ENCODE measurements at regions not wholly inside any gene's neighbourhood (a gene's known extent, or its start where the extent isn't known, plus 50 kb on each side); places are given as distances from the start of the nearest gene placed in this dataset.

DNA sequence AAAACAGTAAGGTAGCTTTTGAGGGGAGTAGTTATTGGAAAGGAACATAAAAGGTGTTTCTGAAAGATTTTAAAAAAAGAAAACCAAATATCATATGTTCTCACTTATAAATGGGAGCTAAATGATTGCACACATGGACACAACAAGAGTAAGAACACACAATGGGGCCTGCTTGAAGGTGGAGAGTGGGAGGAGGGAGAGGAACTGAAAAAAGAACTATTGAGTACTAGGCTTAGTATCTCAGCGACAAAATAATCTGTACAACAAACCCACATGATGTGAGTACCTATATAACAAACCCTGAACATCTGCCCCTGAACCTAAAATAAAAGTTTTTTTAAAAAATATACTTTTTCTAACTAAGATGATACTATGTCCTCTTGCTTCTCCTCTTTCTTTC lies 138.3 kb downstream of the CGGBP1 start:
- Histone ChIP-seq H3K79me1 (ENCODE audit: low read depth, low read length) (no peaks in the 10 kb centered on the region), H3K9ac (ENCODE audit: low read depth, low read length, poor library complexity) (no peak overlapping the region), H3K27ac (replicated peaks; ENCODE audit: low read length) (no peak overlapping the region), H2BK5ac (ENCODE audit: low read length) (no peak overlapping the region), H3K4me1 (ENCODE audit: control insufficient read depth in 2 of 2, insufficient read depth in 1 of 2, low read depth in 1 of 2, low read length in 2 of 2) (no peaks in the 10 kb centered on the region), H2AK5ac (ENCODE audit: low read depth, low read length) (no peak overlapping the region), H4K8ac (ENCODE audit: low read depth, low read length) (no peak overlapping the region), H3K4me2 (ENCODE audit: insufficient read depth, low read length, poor library complexity, severe bottlenecking) (no peak overlapping the region), H3K4me3 (ENCODE audit: low read length in 2 of 2) (no peak overlapping the region), H2BK120ac (ENCODE audit: low read depth, low read length) (no peak overlapping the region), H3K4ac (ENCODE audit: low read length) (no peak overlapping the region), H3K27me3 (ENCODE audit: control insufficient read depth in 3 of 3, insufficient read depth in 3 of 3, low read depth in 1 of 3, low read length in 3 of 3) (no peaks in the 10 kb centered on the region), H4K91ac (ENCODE audit: low read depth, low read length, poor library complexity) (no peak overlapping the region), H2BK15ac (ENCODE audit: low read length) (no peak overlapping the region), H3K9me3 (replicated peaks in 1 of 2; ENCODE audit: control insufficient read depth in 2 of 2, insufficient read depth in 1 of 2, low read depth in 1 of 2, low read length in 2 of 2) (peaks cover 0 to 6% of the 10 kb centered on the region in 2 donors), H3K18ac (ENCODE audit: low read length) (no peak overlapping the region), H2AFZ (ENCODE audit: low read length) (no peak overlapping the region), H3K14ac (ENCODE audit: low read length) (no peak overlapping the region), H3K36me3 (replicated peaks in 1 of 2; ENCODE audit: control insufficient read depth in 2 of 2, insufficient read depth in 2 of 2, low read length in 2 of 2) (no peaks in the 10 kb centered on the region), H2BK12ac (ENCODE audit: low read length) (no peak overlapping the region), H3K23ac (ENCODE audit: low read depth, low read length, poor library complexity) (no peak overlapping the region)
- DNase-seq (ENCODE audit: low spot score) = no peak
- no CpG with 5 or more reads among the region's 1 CpG for WGBS, 2 donors (ENCODE audit: extremely low coverage in 2 of 2, insufficient read length in 2 of 2, insufficient replicate concordance in 1 of 2)

DNA sequence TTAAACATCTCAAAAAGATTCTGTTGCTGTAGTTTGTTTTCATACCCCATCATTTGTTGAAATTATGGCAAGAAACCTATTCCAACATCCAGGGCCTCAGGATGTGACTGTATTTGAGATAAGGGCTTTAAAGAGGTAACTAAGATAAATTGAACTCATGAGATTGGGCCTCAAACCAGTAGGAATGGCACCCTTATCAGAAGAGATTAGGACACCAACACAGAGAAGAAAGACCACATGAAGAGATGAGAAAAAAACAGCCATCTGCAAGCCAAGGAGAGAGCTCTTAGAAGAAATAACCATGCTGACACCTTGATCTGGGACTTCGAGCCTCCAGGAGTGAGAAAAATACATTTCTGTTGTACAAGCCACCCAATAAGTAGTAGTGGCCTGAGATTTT lies 157.7 kb downstream of the CGGBP1 start:
- Histone ChIP-seq H2BK5ac (ENCODE audit: low read length) (no peak overlapping the region), H3K79me1 (ENCODE audit: low read depth, low read length) (no peaks in the 10 kb centered on the region), H3K18ac (ENCODE audit: low read length) (no peak overlapping the region), H3K23ac (ENCODE audit: low read depth, low read length, poor library complexity) (no peak overlapping the region), H3K14ac (ENCODE audit: low read length) (no peak overlapping the region), H3K36me3 (replicated peaks in 1 of 2; ENCODE audit: control insufficient read depth in 2 of 2, insufficient read depth in 2 of 2, low read length in 2 of 2) (no peaks in the 10 kb centered on the region), H4K8ac (ENCODE audit: low read depth, low read length) (no peak overlapping the region), H3K4me1 (ENCODE audit: control insufficient read depth in 2 of 2, insufficient read depth in 1 of 2, low read depth in 1 of 2, low read length in 2 of 2) (no peaks in the 10 kb centered on the region), H2AFZ (ENCODE audit: low read length) (no peak overlapping the region), H3K9me3 (replicated peaks in 1 of 2; ENCODE audit: control insufficient read depth in 2 of 2, insufficient read depth in 1 of 2, low read depth in 1 of 2, low read length in 2 of 2) (no peaks in the 10 kb centered on the region), H3K27me3 (ENCODE audit: control insufficient read depth in 3 of 3, insufficient read depth in 3 of 3, low read depth in 1 of 3, low read length in 3 of 3) (no peaks in the 10 kb centered on the region), H2BK15ac (ENCODE audit: low read length) (no peak overlapping the region), H2BK12ac (ENCODE audit: low read length) (no peak overlapping the region), H3K4me2 (ENCODE audit: insufficient read depth, low read length, poor library complexity, severe bottlenecking) (no peak overlapping the region), H3K4ac (ENCODE audit: low read length) (no peak overlapping the region), H2AK5ac (ENCODE audit: low read depth, low read length) (no peak overlapping the region), H3K27ac (replicated peaks; ENCODE audit: low read length) (no peak overlapping the region), H2BK120ac (ENCODE audit: low read depth, low read length) (no peak overlapping the region), H4K91ac (ENCODE audit: low read depth, low read length, poor library complexity) (no peak overlapping the region), H3K4me3 (ENCODE audit: low read length in 2 of 2) (no peak overlapping the region), H3K9ac (ENCODE audit: low read depth, low read length, poor library complexity) (no peak overlapping the region)
- WGBS, 2 donors (ENCODE audit: extremely low coverage in 2 of 2, insufficient read length in 2 of 2, insufficient replicate concordance in 1 of 2) = no CpG with 5 or more reads among the region's 1 CpG
- no peak for DNase-seq (ENCODE audit: low spot score)

DNA sequence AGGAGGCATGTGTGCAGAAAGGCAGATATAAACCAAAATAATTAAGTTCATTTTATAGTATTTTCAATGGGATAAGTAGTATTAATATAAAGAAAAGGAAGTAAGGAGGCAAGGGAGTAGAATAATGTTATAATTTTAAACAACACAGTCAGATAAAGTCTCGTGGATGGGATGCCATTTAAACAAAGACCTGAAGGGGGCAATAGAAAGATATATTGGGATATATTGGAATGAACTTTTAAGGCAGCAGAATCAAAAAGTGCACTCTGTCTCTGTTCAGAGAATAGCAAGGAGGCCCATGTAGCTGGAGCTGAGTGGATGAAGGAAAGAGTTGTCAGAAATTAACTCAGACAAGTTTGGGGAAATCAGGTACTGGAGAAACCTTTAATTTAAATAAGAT lies 158.7 kb downstream of the CGGBP1 start:
- Histone ChIP-seq H3K9ac (ENCODE audit: low read depth, low read length, poor library complexity) (no peak overlapping the region), H3K14ac (ENCODE audit: low read length) (no peak overlapping the region), H3K4me2 (ENCODE audit: insufficient read depth, low read length, poor library complexity, severe bottlenecking) (no peak overlapping the region), H2BK5ac (ENCODE audit: low read length) (no peak overlapping the region), H2BK15ac (ENCODE audit: low read length) (no peak overlapping the region), H3K9me3 (replicated peaks in 1 of 2; ENCODE audit: control insufficient read depth in 2 of 2, insufficient read depth in 1 of 2, low read depth in 1 of 2, low read length in 2 of 2) (no peaks in the 10 kb centered on the region), H3K4ac (ENCODE audit: low read length) (no peak overlapping the region), H2AFZ (ENCODE audit: low read length) (no peak overlapping the region), H3K79me1 (ENCODE audit: low read depth, low read length) (no peaks in the 10 kb centered on the region), H2BK12ac (ENCODE audit: low read length) (no peak overlapping the region), H2AK5ac (ENCODE audit: low read depth, low read length) (no peak overlapping the region), H3K4me3 (ENCODE audit: low read length in 2 of 2) (no peak overlapping the region), H3K18ac (ENCODE audit: low read length) (no peak overlapping the region), H3K27ac (replicated peaks; ENCODE audit: low read length) (no peak overlapping the region), H4K8ac (ENCODE audit: low read depth, low read length) (no peak overlapping the region), H3K27me3 (ENCODE audit: control insufficient read depth in 3 of 3, insufficient read depth in 3 of 3, low read depth in 1 of 3, low read length in 3 of 3) (no peaks in the 10 kb centered on the region), H3K4me1 (ENCODE audit: control insufficient read depth in 2 of 2, insufficient read depth in 1 of 2, low read depth in 1 of 2, low read length in 2 of 2) (no peaks in the 10 kb centered on the region), H3K23ac (ENCODE audit: low read depth, low read length, poor library complexity) (no peak overlapping the region), H3K36me3 (replicated peaks in 1 of 2; ENCODE audit: control insufficient read depth in 2 of 2, insufficient read depth in 2 of 2, low read length in 2 of 2) (no peaks in the 10 kb centered on the region), H2BK120ac (ENCODE audit: low read depth, low read length) (no peak overlapping the region), H4K91ac (ENCODE audit: low read depth, low read length, poor library complexity) (no peak overlapping the region)
- no CpG with 5 or more reads among the region's 1 CpG for WGBS, 2 donors (ENCODE audit: extremely low coverage in 2 of 2, insufficient read length in 2 of 2, insufficient replicate concordance in 1 of 2)
- no peak for DNase-seq (ENCODE audit: low spot score)

DNA sequence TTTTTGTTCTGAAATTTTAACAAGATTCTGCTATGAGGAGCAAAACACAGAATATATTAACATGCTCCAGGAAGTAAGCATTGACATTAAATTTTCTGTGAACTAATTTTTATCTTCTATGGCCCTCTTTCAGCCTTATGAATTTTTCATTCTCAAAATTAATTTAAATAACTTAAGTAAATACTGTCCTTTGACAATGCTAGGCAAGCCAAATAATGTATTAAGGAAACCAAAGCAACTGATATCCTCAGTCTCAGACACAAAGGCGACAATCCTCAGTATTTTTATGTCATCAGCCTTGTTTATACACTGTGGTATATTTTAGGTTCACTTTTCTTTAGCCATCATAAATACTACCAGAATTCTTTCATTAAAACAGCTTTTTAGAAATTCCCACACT lies 159.8 kb downstream of the CGGBP1 start:
- Histone ChIP-seq H2BK15ac (ENCODE audit: low read length) (no peak overlapping the region), H3K79me1 (ENCODE audit: low read depth, low read length) (no peaks in the 10 kb centered on the region), H3K27ac (replicated peaks; ENCODE audit: low read length) (no peak overlapping the region), H3K4ac (ENCODE audit: low read length) (no peak overlapping the region), H3K4me1 (ENCODE audit: control insufficient read depth in 2 of 2, insufficient read depth in 1 of 2, low read depth in 1 of 2, low read length in 2 of 2) (no peaks in the 10 kb centered on the region), H3K23ac (ENCODE audit: low read depth, low read length, poor library complexity) (no peak overlapping the region), H4K91ac (ENCODE audit: low read depth, low read length, poor library complexity) (no peak overlapping the region), H2AK5ac (ENCODE audit: low read depth, low read length) (no peak overlapping the region), H3K9me3 (replicated peaks in 1 of 2; ENCODE audit: control insufficient read depth in 2 of 2, insufficient read depth in 1 of 2, low read depth in 1 of 2, low read length in 2 of 2) (no peaks in the 10 kb centered on the region), H3K4me3 (ENCODE audit: low read length in 2 of 2) (no peak overlapping the region), H2BK5ac (ENCODE audit: low read length) (no peak overlapping the region), H3K4me2 (ENCODE audit: insufficient read depth, low read length, poor library complexity, severe bottlenecking) (no peak overlapping the region), H4K8ac (ENCODE audit: low read depth, low read length) (no peak overlapping the region), H2BK120ac (ENCODE audit: low read depth, low read length) (no peak overlapping the region), H2BK12ac (ENCODE audit: low read length) (no peak overlapping the region), H3K27me3 (ENCODE audit: control insufficient read depth in 3 of 3, insufficient read depth in 3 of 3, low read depth in 1 of 3, low read length in 3 of 3) (no peaks in the 10 kb centered on the region), H2AFZ (ENCODE audit: low read length) (no peak overlapping the region), H3K18ac (ENCODE audit: low read length) (no peak overlapping the region), H3K36me3 (replicated peaks in 1 of 2; ENCODE audit: control insufficient read depth in 2 of 2, insufficient read depth in 2 of 2, low read length in 2 of 2) (no peaks in the 10 kb centered on the region), H3K9ac (ENCODE audit: low read depth, low read length, poor library complexity) (no peak overlapping the region), H3K14ac (ENCODE audit: low read length) (no peak overlapping the region)
- no peak for DNase-seq (ENCODE audit: low spot score)
- WGBS, 2 donors (ENCODE audit: extremely low coverage in 2 of 2, insufficient read length in 2 of 2, insufficient replicate concordance in 1 of 2) = no CpG with 5 or more reads among the region's 1 CpG
